GM19328 (cell line): ENCODE measurements at regions not wholly inside any gene's neighbourhood (a gene's known extent, or its start where the extent isn't known, plus 50 kb on each side); places are given as distances from the start of the nearest gene placed in this dataset.

Source experiments
- ATAC-seq: cut with Tn5 transposase; IDR thresholded peaks from one replicate; pipeline ENCODE4 v1.9.1; 2021; ENCODE audit warnings: mild to moderate bottlenecking, moderate library complexity; ENCODE audit not compliant: unreplicated experiment

- no peak for ATAC-seq
Observed at GRCh38 chr2:56693501-56693900, 509.7 kb downstream of the CCDC85A start.

GRCh38 chr2:56703001-56703400, 519.2 kb downstream of the CCDC85A start:
- ATAC-seq, result no peak

GRCh38 chr2:56705713-56706112, 521.9 kb downstream of the CCDC85A start:
- no peak for ATAC-seq

GRCh38 chr2:56707218-56707617, 523.4 kb downstream of the CCDC85A start:
- ATAC-seq, result no peak

- ATAC-seq, result no peak
Observed at GRCh38 chr2:56707650-56708049, 523.9 kb downstream of the CCDC85A start.

GRCh38 chr2:56709181-56709580, 525.4 kb downstream of the CCDC85A start:
- no peak for ATAC-seq

GRCh38 chr2:56713161-56713676, 529.4 kb downstream of the CCDC85A start:
- ATAC-seq, result no peak

GRCh38 chr2:56713978-56714377, 530.2 kb downstream of the CCDC85A start:
- no peak for ATAC-seq

- ATAC-seq, result no peak
Observed at GRCh38 chr2:56714400-56714799, 530.6 kb downstream of the CCDC85A start.

GRCh38 chr2:56715683-56716082, 531.9 kb downstream of the CCDC85A start:
- no peak for ATAC-seq

- no peak for ATAC-seq
Observed at GRCh38 chr2:56718413-56718812, 534.6 kb downstream of the CCDC85A start.

GRCh38 chr2:56729212-56729611, 545.4 kb downstream of the CCDC85A start:
- no peak for ATAC-seq

GRCh38 chr2:56732946-56733345, 549.2 kb downstream of the CCDC85A start:
- ATAC-seq, result no peak

GRCh38 chr2:56739413-56739812, 555.6 kb downstream of the CCDC85A start:
- ATAC-seq, result no peak

GRCh38 chr2:56741601-56742102, 557.9 kb downstream of the CCDC85A start:
- ATAC-seq, result no peak

GRCh38 chr2:56743807-56744206, 560.0 kb downstream of the CCDC85A start:
- ATAC-seq, result no peak

- no peak for ATAC-seq
Observed at GRCh38 chr2:56749152-56749752, 565.5 kb downstream of the CCDC85A start.

GRCh38 chr2:56753182-56753581, 569.4 kb downstream of the CCDC85A start:
- ATAC-seq, result no peak

- ATAC-seq, result no peak
Observed at GRCh38 chr2:56754066-56754615, 570.4 kb downstream of the CCDC85A start.

GRCh38 chr2:56754627-56755026, 570.8 kb downstream of the CCDC85A start:
- no peak for ATAC-seq

GRCh38 chr2:56757884-56758545, 574.2 kb downstream of the CCDC85A start:
- no peak for ATAC-seq

GRCh38 chr2:56763683-56764082, 579.9 kb downstream of the CCDC85A start:
- no peak for ATAC-seq
